ENCODE measurements at regions not wholly inside any gene's neighbourhood (a gene's known extent, or its start where the extent isn't known, plus 50 kb on each side); places are given as distances from the start of the nearest gene placed in this dataset.

GRCh38 chr1:238205045-238205662 lies 314.4 kb upstream of the ZP4 start:
- TF ChIP-seq CTCF (IDR thresholded peaks at IDR 0.05; ENCODE audit: insufficient read depth, low read length, poor library complexity, severe bottlenecking) (no peak), EZH2phosphoT487 (conservative IDR thresholded peaks at IDR 0.05; ENCODE audit: low read length) (no peak)
